Upper lobe of left lung (tissue), 6 donors: ENCODE measurements at regions not wholly inside any gene's neighbourhood (a gene's known extent, or its start where the extent isn't known, plus 50 kb on each side); places are given as distances from the start of the nearest gene placed in this dataset.

ENCODE experiments used
- ATAC-seq, 2 donors: fragments of 200-7000 bp; cut with Tn5 transposase; one replicate each; pipeline ENCODE4 v1.9.1; 2022; ENCODE audit warnings: mild to moderate bottlenecking in 2 of 2, moderate library complexity in 2 of 2; ENCODE audit not compliant: low FRiP score in 2 of 2
- DNase-seq, 2 donors: peaks; one replicate each; pipeline ENCODE4 v3.0.0-alpha.2; 2019 to 2020
- H3K27ac ChIP-seq, 4 donors: fragments of 200-600 bp; sonication (generic); one replicate each; pipeline ENCODE4 v1.5.1; 2016 to 2019
- H3K27me3 ChIP-seq, 4 donors: fragments of 200-600 bp; sonication (generic); one replicate each; pipeline ENCODE4 v1.5.1; 2017 to 2019
- H3K36me3 ChIP-seq, 4 donors: fragments of 200-600 bp; sonication (generic); one replicate each; pipeline ENCODE4 v1.5.1; 2016 to 2019
- H3K4me1 ChIP-seq, 4 donors: fragments of 200-600 bp; sonication (generic); one replicate each; pipeline ENCODE4 v1.5.1; 2018 to 2019
- H3K4me3 ChIP-seq, 4 donors: fragments of 200-600 bp; sonication (generic); one replicate each; pipeline ENCODE4 v1.5.1; 2017 to 2019; ENCODE audit warnings: mild to moderate bottlenecking in 2 of 4, moderate library complexity in 1 of 4
- H3K9me3 ChIP-seq, 4 donors: fragments of 200-600 bp; sonication (generic); one replicate each; pipeline ENCODE4 v1.5.1; 2018 to 2019
- CTCF ChIP-seq, 6 experiments: fragments of 450-650 bp in 4 of 6; fragments of 200-600 bp in 2 of 6; sonication (generic) in 2 of 6; IDR thresholded peaks; one replicate each; pipeline ENCODE4 v1.5.1; 2016 to 2019; ENCODE audit warnings: antibody characterized with exemption in 6 of 6
- EP300 ChIP-seq, 4 donors: sonication (generic); formaldehyde crosslinking; IDR thresholded peaks; one replicate each; pipeline ENCODE4 v1.5.1; 2017; ENCODE audit warnings: antibody characterized with exemption in 4 of 4, control low read depth in 2 of 4
- POLR2A ChIP-seq, 4 donors: fragments of 450-650 bp; IDR thresholded peaks; one replicate each; pipeline ENCODE4 v1.5.1; 2016 to 2017; ENCODE audit warnings: antibody characterized with exemption in 4 of 4, mild to moderate bottlenecking in 2 of 4
- POLR2AphosphoS5 ChIP-seq, 2 donors: sonication (generic); formaldehyde crosslinking; IDR thresholded peaks; one replicate each; pipeline ENCODE4 v1.5.1; 2017; ENCODE audit warnings: antibody characterized with exemption in 2 of 2
- WGBS, 2 donors: methylation state at CpG; one replicate each; pipeline ENCODE4 v1.1.5; 2017 to 2018; 5-methylcytosine and 5-hydroxymethylcytosine counted together
- donor health status: DM: no; HTN: no; CAD: no; lungs with moderate emphysema.
- donor health status: DM: no; HTN: yes; CAD: no; lungs with severe emphysema.

DNA sequence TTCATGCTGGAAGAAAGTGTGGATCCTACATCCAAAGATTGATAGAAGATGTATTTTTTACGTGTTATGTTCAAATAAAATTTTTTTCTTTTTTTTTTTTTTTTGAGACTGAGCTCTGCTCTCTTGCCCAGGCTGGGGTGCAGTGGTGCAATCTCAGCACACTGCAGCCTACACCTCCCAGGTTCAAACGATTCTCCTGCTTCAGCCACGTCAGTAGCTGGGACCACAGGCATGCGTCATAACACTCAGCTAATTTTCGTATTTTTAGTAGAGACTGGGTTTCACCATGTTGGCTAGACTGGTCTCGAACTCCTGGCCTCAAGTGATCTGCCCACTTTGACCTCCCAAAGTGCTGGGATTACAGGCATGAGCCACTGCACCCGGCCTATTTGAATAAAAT, 65.7 kb downstream of the KLF12 start:
- H3K9me3 ChIP-seq = no peaks in the 10 kb centered on the region
- no peaks in the 10 kb centered on the region for H3K36me3 ChIP-seq
- TF ChIP-seq POLR2AphosphoS5 (IDR thresholded peaks at IDR 0.05) (no peak), EP300 (IDR thresholded peaks at IDR 0.05) (no peak), POLR2A (IDR thresholded peaks at IDR 0.05) (no peak), CTCF (IDR thresholded peaks at IDR 0.05) (no peak)
- ATAC-seq (no peak), DNase-seq (no peak)
- H3K4me3 ChIP-seq = no peak overlapping the region
- WGBS, 2 donors = 91 to 97% methylated on average over 7 of the region's 7 CpGs
- H3K4me1 ChIP-seq = no peaks in the 10 kb centered on the region
- no peaks in the 10 kb centered on the region for H3K27me3 ChIP-seq
- no peak overlapping the region for H3K27ac ChIP-seq

DNA sequence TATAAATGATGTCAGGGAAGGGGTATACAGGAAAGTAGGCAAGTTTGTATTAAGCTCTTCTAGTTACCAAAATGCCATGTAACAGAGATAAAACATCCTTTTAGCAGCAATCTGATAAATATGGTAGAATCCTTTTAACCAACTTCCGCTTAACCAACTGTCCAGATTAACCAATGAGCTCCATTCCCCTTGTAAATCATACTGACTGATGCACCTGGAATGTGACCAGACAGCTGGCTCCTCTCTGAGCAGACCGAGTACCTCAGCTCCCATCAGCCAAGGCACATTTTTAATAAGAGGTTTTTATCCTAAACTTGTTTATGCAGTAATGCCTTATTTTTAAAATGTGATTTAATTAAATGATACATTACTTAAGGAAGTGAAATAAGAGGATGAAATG, 66.4 kb downstream of the KLF12 start:
- Histone ChIP-seq H3K27ac (no peak overlapping the region), H3K4me1 (no peaks in the 10 kb centered on the region), H3K36me3 (no peaks in the 10 kb centered on the region), H3K27me3 (no peaks in the 10 kb centered on the region), H3K9me3 (no peaks in the 10 kb centered on the region), H3K4me3 (no peak overlapping the region)
- TF ChIP-seq POLR2A (IDR thresholded peaks at IDR 0.05) (no peak), POLR2AphosphoS5 (IDR thresholded peaks at IDR 0.05) (no peak), CTCF (IDR thresholded peaks at IDR 0.05) (no peak), EP300 (IDR thresholded peaks at IDR 0.05) (no peak)
- 89 to 92% methylated on average over 2 of the region's 2 CpGs for WGBS, 2 donors
- no peak for DNase-seq
- no peak for ATAC-seq

- Histone ChIP-seq H3K9me3 (no peaks in the 10 kb centered on the region), H3K27me3 (no peaks in the 10 kb centered on the region), H3K36me3 (no peaks in the 10 kb centered on the region), H3K27ac (no peak overlapping the region), H3K4me1 (peaks cover 0 to 4% (median 1%) of the 10 kb centered on the region in 4 donors), H3K4me3 (no peak overlapping the region)
- ATAC-seq = no peak
- DNase-seq = no peak
- TF ChIP-seq POLR2AphosphoS5 (IDR thresholded peaks at IDR 0.05) (no peak), EP300 (IDR thresholded peaks at IDR 0.05) (no peak), CTCF (IDR thresholded peaks at IDR 0.05) (no peak), POLR2A (IDR thresholded peaks at IDR 0.05) (no peak)
Measured at GRCh38 chr13:74066937-74067336, 67.3 kb downstream of the KLF12 start.

- no peaks in the 10 kb centered on the region for H3K27me3 ChIP-seq
- no peak overlapping the region for H3K27ac ChIP-seq
- DNase-seq = no peak
- no peaks in the 10 kb centered on the region for H3K9me3 ChIP-seq
- TF ChIP-seq POLR2AphosphoS5 (IDR thresholded peaks at IDR 0.05) (no peak), EP300 (IDR thresholded peaks at IDR 0.05) (no peak), CTCF (IDR thresholded peaks at IDR 0.05) (no peak), POLR2A (IDR thresholded peaks at IDR 0.05) (no peak)
- peaks cover 0 to 5% (median 3%) of the 10 kb centered on the region in 4 donors for H3K4me1 ChIP-seq
- WGBS, 2 donors = 65 to 83% methylated on average over 1 of the region's 1 CpG
- H3K36me3 ChIP-seq = no peaks in the 10 kb centered on the region
- H3K4me3 ChIP-seq = no peak overlapping the region
- no peak for ATAC-seq
Measured at GRCh38 chr13:74064805-74065312, 69.3 kb downstream of the KLF12 start.

DNA sequence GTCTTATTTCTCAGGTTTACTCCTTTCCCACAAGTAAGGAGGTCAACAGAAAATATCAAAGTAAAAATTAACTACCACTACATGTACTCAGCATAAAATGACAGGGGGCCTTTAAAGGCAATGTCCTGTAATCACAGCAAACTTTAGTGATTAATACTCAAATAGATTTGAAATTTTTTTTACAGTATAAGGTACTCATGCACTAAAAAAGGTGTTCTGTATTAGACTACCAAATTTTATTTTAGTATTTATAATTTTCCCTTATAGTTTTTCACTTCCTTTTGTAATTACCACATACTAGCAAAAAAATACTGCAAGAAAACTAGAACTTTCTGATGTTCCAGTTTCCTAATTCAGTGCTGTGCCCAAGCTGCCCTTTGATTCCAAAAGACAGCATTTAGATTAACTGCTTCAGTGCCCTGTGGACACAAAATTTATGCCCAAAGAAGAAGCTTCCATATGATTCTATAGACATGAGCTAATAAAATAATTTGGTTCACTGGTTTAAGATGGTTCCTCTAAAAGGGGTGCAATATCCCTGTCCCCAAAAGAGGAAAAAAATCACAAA, 70.6 kb downstream of the KLF12 start:
- Histone ChIP-seq H3K4me3 (no peak overlapping the region), H3K27me3 (no peaks in the 10 kb centered on the region), H3K4me1 (peaks cover 0 to 5% (median 3%) of the 10 kb centered on the region in 4 donors), H3K36me3 (no peaks in the 10 kb centered on the region), H3K9me3 (no peaks in the 10 kb centered on the region), H3K27ac (peak overlapping the region in 1 of 4 donors; percentile 44)
- ATAC-seq = no peak
- no peak for DNase-seq
- TF ChIP-seq POLR2AphosphoS5 (IDR thresholded peaks at IDR 0.05) (no peak), CTCF (IDR thresholded peaks at IDR 0.05) (no peak), POLR2A (IDR thresholded peaks at IDR 0.05) (no peak), EP300 (IDR thresholded peaks at IDR 0.05) (no peak)
